ENCODE measurements at regions not wholly inside any gene's neighbourhood (a gene's known extent, or its start where the extent isn't known, plus 50 kb on each side); places are given as distances from the start of the nearest gene placed in this dataset.

DNA sequence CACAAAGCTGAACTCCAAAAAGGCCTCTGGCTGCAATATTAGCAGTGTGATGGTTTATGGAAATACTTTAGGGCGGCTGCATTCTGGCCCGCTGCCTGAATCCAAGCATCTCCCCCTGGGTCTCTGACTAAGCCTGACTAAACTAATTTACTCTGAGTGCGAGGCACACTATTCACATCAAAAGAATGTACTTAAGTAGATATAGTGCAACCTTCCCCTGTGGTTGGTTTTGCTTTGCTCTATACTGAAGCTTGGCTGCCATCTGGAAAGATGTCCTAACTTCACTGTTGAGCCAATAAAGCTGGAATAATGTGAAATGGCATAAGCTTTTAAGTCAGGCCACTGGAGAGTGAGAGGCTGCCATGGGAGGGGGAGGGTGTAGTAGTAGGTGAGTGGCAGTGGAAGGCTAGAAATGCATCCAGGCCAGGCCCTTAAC lies 321.6 kb downstream of the AASDHPPT start:
- peaks cover 11% of the 10 kb centered on the region in 2 experiments for H3K9me3 Mint-ChIP-seq
- Histone ChIP-seq H4K91ac (ENCODE audit: insufficient read length, low read depth, low read length) (no peak overlapping the region), H2BK120ac (ENCODE audit: low read depth, low read length, poor library complexity, severe bottlenecking) (no peak overlapping the region), H3K4ac (ENCODE audit: low read depth, low read length) (no peak overlapping the region), H2BK12ac (ENCODE audit: insufficient read length, low read depth, low read length) (no peak overlapping the region), H3K4me2 (ENCODE audit: insufficient read depth, insufficient read length, low read length) (no peak overlapping the region), H3K27ac (ENCODE audit: insufficient read length, low read depth, low read length) (no peak overlapping the region), H2BK20ac (ENCODE audit: low read depth, low read length, poor library complexity, severe bottlenecking) (no peak overlapping the region), H3K14ac (ENCODE audit: insufficient read depth, low read length) (no peak overlapping the region), H3K9ac (ENCODE audit: extremely low read depth, insufficient read length, low read length) (no peak overlapping the region), H3K79me1 (ENCODE audit: insufficient read depth, low read depth, low read length, poor library complexity, severe bottlenecking) (no peaks in the 10 kb centered on the region), H3K56ac (ENCODE audit: insufficient read length, low read depth, low read length) (no peak overlapping the region), H3K27me3 (ENCODE audit: insufficient read depth, low read length) (no peaks in the 10 kb centered on the region), H2AK5ac (ENCODE audit: insufficient read length, low read length) (no peak overlapping the region), H3T11ph (ENCODE audit: low read length) (no peak overlapping the region), H3K18ac (ENCODE audit: insufficient read length, low read depth, low read length) (no peak overlapping the region), H3K79me2 (ENCODE audit: insufficient read depth, low read length) (no peaks in the 10 kb centered on the region), H4K5ac (ENCODE audit: insufficient read length, low read depth, low read length) (no peak overlapping the region), H2AFZ (ENCODE audit: low read length) (no peak overlapping the region), H3K23me2 (ENCODE audit: insufficient read length, low read depth, low read length, poor library complexity, severe bottlenecking) (no peaks in the 10 kb centered on the region), H3K4me1 (ENCODE audit: insufficient read depth, low read length) (no peaks in the 10 kb centered on the region), H4K20me1 (ENCODE audit: control insufficient read depth, insufficient read depth, insufficient read length) (no peaks in the 10 kb centered on the region), H3K9me3 (ENCODE audit: control insufficient read depth, low read depth, low read length) (no peaks in the 10 kb centered on the region), H2BK5ac (ENCODE audit: insufficient read length, low read length) (no peak overlapping the region), H4K8ac (replicated peaks; ENCODE audit: insufficient read length, low read depth, low read length) (no peak overlapping the region), H3K23ac (ENCODE audit: insufficient read length, low read depth, low read length) (no peak overlapping the region), H2BK15ac (ENCODE audit: low read depth, low read length) (no peak overlapping the region)
- TF ChIP-seq, protein P1, sequence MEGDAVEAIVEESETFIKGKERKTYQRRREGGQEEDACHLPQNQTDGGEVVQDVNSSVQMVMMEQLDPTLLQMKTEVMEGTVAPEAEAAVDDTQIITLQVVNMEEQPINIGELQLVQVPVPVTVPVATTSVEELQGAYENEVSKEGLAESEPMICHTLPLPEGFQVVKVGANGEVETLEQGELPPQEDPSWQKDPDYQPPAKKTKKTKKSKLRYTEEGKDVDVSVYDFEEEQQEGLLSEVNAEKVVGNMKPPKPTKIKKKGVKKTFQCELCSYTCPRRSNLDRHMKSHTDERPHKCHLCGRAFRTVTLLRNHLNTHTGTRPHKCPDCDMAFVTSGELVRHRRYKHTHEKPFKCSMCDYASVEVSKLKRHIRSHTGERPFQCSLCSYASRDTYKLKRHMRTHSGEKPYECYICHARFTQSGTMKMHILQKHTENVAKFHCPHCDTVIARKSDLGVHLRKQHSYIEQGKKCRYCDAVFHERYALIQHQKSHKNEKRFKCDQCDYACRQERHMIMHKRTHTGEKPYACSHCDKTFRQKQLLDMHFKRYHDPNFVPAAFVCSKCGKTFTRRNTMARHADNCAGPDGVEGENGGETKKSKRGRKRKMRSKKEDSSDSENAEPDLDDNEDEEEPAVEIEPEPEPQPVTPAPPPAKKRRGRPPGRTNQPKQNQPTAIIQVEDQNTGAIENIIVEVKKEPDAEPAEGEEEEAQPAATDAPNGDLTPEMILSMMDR (conservative IDR thresholded peaks at IDR 0.05) = no peak
- H3K27me3 Mint-ChIP-seq (ENCODE audit: low read depth) = no peaks in the 10 kb centered on the region; the same call in 1 of the 2 replicates
- H3K4me3 Mint-ChIP-seq = no peak overlapping the region
- no CpG with 5 or more reads among the region's 3 CpGs for WGBS (ENCODE audit: extremely low coverage, insufficient read length, low lambda C conversion rate)
- H3K27ac Mint-ChIP-seq = no peak overlapping the region
- no peak for DNase-seq
- peaks cover 9 to 22% of the 10 kb centered on the region in 2 experiments for H3K4me1 Mint-ChIP-seq
- peaks cover 8 to 11% (median 9%) of the 10 kb centered on the region in 3 experiments; a peak in 6 of 7 replicates for H3K36me3 Mint-ChIP-seq (ENCODE audit: insufficient read depth in 1 of 3, low read depth in 3 of 3)

Measured in H9 (cell line).